ENCODE measurements at regions not wholly inside any gene's neighbourhood (a gene's known extent, or its start where the extent isn't known, plus 50 kb on each side); places are given as distances from the start of the nearest gene placed in this dataset.
"Not testable (repeated sequence)": the region's sequence is repeated elsewhere in the genome, so short reads cannot be mapped to it uniquely, and the experiment has no call there.

DNA sequence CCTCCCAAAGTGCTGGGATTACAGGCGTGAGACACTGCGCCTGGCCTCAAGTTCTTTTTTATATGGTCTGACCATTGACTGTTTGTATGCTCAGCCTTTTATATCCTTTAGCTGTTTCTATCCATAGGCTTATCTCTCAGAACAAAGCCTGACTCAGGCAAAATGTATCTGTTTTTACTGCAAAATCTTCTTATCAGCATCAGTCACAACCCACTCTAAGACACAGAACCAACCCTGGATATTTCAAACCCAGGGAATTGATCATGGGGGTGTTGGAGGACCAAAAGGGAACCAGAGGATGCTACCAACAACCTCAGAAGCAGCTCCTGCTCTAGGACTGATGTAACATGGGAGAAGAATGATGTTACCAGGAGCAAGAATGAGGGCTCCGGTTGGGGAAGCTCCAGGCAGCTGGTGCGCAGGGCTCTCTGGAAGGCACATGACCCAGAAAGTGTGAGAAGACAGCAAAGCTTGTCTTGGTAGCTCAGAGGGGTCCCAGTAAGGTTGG, 75.3 kb upstream of the NCK2 start:
- Mint-ChIP-seq H3K36me3 (peaks cover 5% of the 10 kb centered on the region), H3K27ac (no peak overlapping the region), H3K4me1 (no peaks in the 10 kb centered on the region), H3K27me3 (no peaks in the 10 kb centered on the region), H3K9me3 (peaks cover 23% of the 10 kb centered on the region), H3K4me3 (no peak overlapping the region)
- no peak for DNase-seq
- POLR2A ChIA-PET: no interaction called here
- ATAC-seq (ENCODE audit: low read depth): no peak

DNA sequence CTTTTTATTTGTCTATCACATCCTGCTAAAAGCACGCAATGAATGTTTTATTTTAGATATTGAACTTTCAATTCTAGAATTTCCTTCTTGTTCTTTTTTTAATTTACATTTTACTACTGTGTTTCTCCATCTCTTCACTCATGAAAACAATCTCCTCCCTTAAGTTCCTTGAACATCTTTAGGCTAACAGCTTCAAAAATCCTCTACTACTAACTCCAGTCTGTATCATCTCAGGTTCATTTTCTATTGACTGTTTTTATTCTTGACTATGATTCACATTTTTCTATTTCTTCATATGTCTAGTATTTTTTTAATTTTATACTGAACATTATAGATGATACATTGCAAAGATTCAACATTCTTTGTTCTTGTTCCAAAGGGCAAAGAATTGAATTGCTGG, 79.2 kb upstream of the NCK2 start:
- DNase-seq: no peak
- Mint-ChIP-seq H3K4me1 (no peaks in the 10 kb centered on the region), H3K4me3 (no peak overlapping the region), H3K27ac (no peak overlapping the region), H3K36me3 (peaks cover 5% of the 10 kb centered on the region), H3K9me3 (peaks cover 24% of the 10 kb centered on the region), H3K27me3 (no peaks in the 10 kb centered on the region)
- no peak for ATAC-seq (ENCODE audit: low read depth)
- POLR2A ChIA-PET: no interaction called here

DNA sequence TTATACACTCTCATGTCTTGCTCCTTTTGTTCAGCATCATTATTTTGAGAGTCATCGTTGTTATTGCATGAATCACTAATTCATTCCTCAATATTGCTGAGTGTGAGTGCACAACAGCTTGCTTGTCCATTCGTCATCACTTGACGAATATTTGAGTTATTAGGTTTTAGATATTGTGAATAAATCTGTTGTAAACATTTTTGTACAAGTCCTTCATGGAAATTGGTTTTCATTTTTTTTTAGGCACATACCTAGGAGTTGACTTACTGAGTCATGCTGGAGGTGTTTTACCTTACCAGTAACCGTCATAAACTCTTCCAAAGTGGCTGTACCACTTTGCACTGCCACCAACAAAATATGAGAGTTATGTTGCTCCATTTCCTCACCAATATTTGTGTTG, 84.2 kb upstream of the NCK2 start:
- no peak for ATAC-seq (ENCODE audit: low read depth)
- Mint-ChIP-seq H3K27ac (no peak overlapping the region), H3K36me3 (peaks cover 6% of the 10 kb centered on the region), H3K27me3 (no peaks in the 10 kb centered on the region), H3K4me1 (no peaks in the 10 kb centered on the region), H3K4me3 (no peak overlapping the region), H3K9me3 (peaks cover 12% of the 10 kb centered on the region)
- DNase-seq: no peak
- POLR2A ChIA-PET: no interaction called here

DNA sequence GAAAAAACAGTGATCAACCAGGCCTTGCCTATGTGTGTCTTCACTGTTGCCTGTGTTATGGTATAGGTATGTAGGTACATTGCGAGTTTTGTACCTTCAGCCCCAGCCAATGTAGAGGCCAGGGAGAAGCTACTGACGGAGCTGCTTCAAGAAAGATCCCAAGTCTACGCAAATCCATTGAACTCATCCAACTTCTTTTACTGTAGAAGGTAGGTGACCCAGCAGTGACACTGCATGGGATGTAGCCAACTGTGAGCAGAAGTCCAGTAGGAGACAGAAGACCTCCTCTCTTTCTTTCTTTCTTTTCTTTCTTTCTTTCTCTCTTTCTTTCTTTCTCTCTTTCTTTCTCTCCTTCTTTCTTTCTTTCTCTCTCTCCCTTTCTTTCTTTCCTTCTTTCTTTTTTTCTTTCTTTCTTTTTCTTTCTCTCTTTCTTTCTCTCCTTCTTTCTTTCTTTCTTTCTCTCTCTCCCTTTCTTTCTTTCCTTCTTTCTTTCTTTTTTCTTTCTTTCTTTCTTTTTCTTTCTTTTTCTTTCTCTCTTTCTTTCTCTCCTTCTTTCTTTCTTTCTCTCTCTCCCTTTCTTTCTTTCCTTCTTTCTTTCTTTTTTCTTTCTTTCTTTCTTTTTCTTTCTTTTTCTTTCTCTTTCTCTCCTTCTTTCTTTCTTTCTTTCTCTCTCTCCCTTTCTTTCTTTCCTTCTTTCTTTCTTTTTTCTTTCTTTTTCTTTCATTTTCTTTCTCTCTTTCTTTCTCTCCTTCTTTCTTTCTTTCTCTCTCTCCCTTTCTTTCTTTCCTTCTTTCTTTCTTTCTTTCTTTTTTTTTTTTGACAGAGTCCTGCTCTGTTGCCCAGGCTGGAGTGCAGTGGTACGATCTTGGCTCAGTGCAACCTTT, 88.7 kb upstream of the NCK2 start:
- H3K4me1 Mint-ChIP-seq; H3K27ac Mint-ChIP-seq; H3K36me3 Mint-ChIP-seq; H3K9me3 Mint-ChIP-seq; DNase-seq; H3K27me3 Mint-ChIP-seq; ATAC-seq (ENCODE audit: low read depth); POLR2A ChIA-PET; H3K4me3 Mint-ChIP-seq: not testable (repeated sequence)

DNA sequence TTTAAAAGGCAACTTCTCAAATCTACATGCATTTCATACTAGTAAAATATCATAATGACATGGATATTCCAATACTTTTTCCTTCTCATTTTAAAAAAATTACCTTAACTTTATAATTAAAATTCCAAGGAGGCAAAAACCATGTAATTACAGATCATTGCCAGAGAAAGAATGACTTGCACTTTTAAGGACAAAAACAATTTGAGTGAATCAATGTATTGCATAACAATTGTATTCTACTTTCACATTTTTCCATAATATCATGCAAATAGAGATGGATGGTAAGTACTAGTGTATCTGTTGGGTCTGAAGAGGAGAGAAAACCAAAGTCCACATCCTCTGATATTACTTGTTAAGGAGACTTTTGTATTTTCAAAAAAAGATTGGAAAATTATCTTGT, 89.5 kb upstream of the NCK2 start:
- no peaks in the 10 kb centered on the region for H3K4me1 Mint-ChIP-seq
- H3K4me3 Mint-ChIP-seq: no peak overlapping the region
- ATAC-seq (ENCODE audit: low read depth) (no peak), DNase-seq (no peak)
- no peak overlapping the region for H3K27ac Mint-ChIP-seq
- POLR2A ChIA-PET: no interaction called here
- peaks cover 4% of the 10 kb centered on the region for H3K9me3 Mint-ChIP-seq
- peaks cover 1% of the 10 kb centered on the region for H3K36me3 Mint-ChIP-seq
- H3K27me3 Mint-ChIP-seq: no peaks in the 10 kb centered on the region

DNA sequence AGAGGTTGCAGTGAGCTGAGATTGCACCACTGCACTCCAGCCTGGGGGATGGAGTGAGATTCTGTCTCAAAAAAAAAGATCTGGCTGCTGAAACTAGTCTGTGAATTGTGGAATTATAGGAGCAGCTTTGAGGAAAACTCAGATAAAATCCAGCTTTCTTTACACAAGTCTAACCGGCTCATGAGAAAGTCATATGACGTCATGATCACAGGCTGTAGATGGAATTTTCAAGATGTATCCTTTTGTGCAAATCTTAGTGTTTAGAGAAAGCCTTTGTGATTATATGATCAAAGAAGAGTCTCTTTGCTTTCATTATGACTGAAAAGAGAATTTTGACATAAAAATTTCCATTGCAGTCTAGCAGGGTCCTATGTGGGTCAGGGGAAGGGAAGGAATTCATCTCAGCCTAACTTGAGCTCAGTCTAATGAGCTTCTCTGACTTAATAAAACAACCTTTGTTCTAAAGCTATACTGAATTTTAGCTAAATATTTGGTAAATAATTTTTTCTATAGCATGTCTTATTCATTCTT, 90.2 kb upstream of the NCK2 start:
- Mint-ChIP-seq H3K9me3 (peaks cover 2% of the 10 kb centered on the region), H3K4me1 (no peaks in the 10 kb centered on the region), H3K27ac (no peak overlapping the region), H3K27me3 (no peaks in the 10 kb centered on the region), H3K4me3 (no peak overlapping the region), H3K36me3 (peaks cover 1% of the 10 kb centered on the region)
- ATAC-seq (ENCODE audit: low read depth): no peak
- no peak for DNase-seq
- POLR2A ChIA-PET: no interaction called here

GRCh38 chr2:105653302-105653701, 91.4 kb upstream of the NCK2 start:
- H3K27me3 Mint-ChIP-seq: no peaks in the 10 kb centered on the region
- DNase-seq (no peak), ATAC-seq (ENCODE audit: low read depth) (no peak)
- POLR2A ChIA-PET: no interaction called here
- no peak overlapping the region for H3K4me3 Mint-ChIP-seq
- H3K27ac Mint-ChIP-seq: no peak overlapping the region
- peaks cover 4% of the 10 kb centered on the region for H3K36me3 Mint-ChIP-seq
- H3K4me1 Mint-ChIP-seq: no peaks in the 10 kb centered on the region
- peaks cover 4% of the 10 kb centered on the region for H3K9me3 Mint-ChIP-seq

GRCh38 chr2:105652014-105652796, 92.5 kb upstream of the NCK2 start:
- Mint-ChIP-seq H3K27me3 (no peaks in the 10 kb centered on the region), H3K4me1 (no peaks in the 10 kb centered on the region), H3K36me3 (peaks cover 4% of the 10 kb centered on the region), H3K27ac (no peak overlapping the region), H3K9me3 (peaks cover 2% of the 10 kb centered on the region), H3K4me3 (no peak overlapping the region)
- ATAC-seq (ENCODE audit: low read depth) (no peak), DNase-seq (no peak)
- POLR2A ChIA-PET: no interaction called here

DNA sequence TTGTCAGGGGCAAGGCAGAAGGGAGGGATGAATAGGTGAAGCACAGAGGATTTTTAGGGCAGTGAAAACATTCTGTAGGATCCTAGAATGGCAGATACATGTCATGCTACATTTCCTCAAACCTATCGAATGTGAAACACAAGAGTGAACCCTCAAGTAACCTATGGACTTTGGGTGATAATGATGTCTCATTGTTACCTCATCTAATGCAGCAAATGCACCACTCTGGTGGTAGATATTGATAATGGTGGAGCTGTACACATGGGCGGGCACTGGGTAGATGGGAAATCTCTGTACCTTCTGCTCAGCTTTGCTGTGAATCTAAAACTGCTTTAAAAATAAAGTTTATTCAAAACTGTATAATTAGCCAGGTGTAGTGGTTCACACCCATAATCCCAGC, 95.2 kb upstream of the NCK2 start:
- no peaks in the 10 kb centered on the region for H3K27me3 Mint-ChIP-seq
- peaks cover 3% of the 10 kb centered on the region for H3K36me3 Mint-ChIP-seq
- POLR2A ChIA-PET: no interaction called here
- H3K4me3 Mint-ChIP-seq: no peak overlapping the region
- H3K4me1 Mint-ChIP-seq: no peaks in the 10 kb centered on the region
- H3K27ac Mint-ChIP-seq: no peak overlapping the region
- DNase-seq: no peak
- H3K9me3 Mint-ChIP-seq: peaks cover 2% of the 10 kb centered on the region
- ATAC-seq (ENCODE audit: low read depth): no peak

DNA sequence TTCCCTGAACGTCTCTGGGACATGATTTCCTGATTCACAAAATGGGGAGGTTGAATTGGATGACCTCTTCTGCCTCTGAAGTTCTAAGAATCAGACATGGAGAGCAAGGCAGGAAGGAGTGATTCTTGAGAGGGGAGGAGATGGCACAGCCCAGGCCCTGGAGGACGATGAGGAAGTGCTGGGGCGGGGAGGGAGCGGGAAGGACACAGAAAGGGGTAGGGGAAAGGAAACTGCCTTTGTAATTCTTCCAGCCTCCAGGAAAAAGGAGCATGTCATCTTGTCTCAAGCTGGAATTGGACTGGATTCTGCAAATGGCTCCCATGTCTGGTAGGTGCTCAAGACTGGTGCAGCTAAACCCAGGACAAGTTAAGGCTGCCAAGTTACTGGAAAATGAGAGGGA, 97.0 kb upstream of the NCK2 start:
- POLR2A ChIA-PET: no interaction called here
- H3K27ac Mint-ChIP-seq: no peak overlapping the region
- H3K4me1 Mint-ChIP-seq: no peaks in the 10 kb centered on the region
- ATAC-seq (ENCODE audit: low read depth) (no peak), DNase-seq (no peak)
- no peaks in the 10 kb centered on the region for H3K27me3 Mint-ChIP-seq
- peaks cover 3% of the 10 kb centered on the region for H3K36me3 Mint-ChIP-seq
- H3K4me3 Mint-ChIP-seq: no peak overlapping the region
- peaks cover 2% of the 10 kb centered on the region for H3K9me3 Mint-ChIP-seq

- H3K27me3 Mint-ChIP-seq: no peaks in the 10 kb centered on the region
- ATAC-seq (ENCODE audit: low read depth): no peak
- DNase-seq: no peak
- H3K36me3 Mint-ChIP-seq: peaks cover 3% of the 10 kb centered on the region
- H3K4me3 Mint-ChIP-seq: no peak overlapping the region
- no peaks in the 10 kb centered on the region for H3K4me1 Mint-ChIP-seq
- H3K27ac Mint-ChIP-seq: no peak overlapping the region
- peaks cover 2% of the 10 kb centered on the region for H3K9me3 Mint-ChIP-seq
- POLR2A ChIA-PET: no interaction called here
Measured at GRCh38 chr2:105646774-105647076, 98.0 kb upstream of the NCK2 start.

DNA sequence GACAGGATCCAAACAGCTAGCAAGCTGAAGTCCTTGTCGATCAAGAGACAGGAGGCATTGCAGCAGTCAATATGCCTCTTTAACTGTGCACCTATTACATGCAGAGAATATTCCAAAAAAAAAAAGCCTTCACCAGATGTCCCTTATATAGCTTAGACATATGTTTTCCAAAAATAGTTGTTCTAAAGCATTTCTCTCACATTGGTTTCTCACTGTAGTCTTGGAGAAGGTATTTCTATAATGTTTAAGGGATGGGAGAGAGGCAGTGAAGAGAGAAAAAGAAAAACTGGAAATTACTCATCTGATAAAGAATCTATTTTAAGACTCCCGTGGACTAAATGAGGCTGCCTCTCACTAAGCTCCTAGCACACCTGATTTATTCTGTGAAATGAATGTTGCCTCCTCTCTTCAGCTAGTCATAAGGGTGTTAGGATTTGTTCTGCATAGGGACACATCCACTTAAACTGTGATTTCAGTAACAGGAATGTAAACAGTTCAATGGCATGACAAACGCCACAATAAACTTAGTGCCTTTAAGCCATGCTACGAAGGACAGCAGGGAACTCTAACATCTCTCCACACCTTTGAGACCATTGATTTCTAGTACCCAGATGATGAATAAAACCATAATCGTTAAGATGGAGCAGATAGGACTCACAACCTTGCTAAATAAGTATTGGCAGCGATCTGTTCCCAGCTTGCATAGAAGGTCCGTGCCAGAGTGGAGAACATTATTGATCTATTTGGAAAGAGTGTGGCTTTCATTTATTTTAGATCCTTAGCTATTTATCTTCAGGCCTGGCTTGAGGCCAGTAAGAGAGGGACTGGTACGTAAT, 98.6 kb upstream of the NCK2 start:
- POLR2A ChIA-PET: no interaction called here
- H3K27me3 Mint-ChIP-seq: no peaks in the 10 kb centered on the region
- H3K4me1 Mint-ChIP-seq: no peaks in the 10 kb centered on the region
- peaks cover 2% of the 10 kb centered on the region for H3K9me3 Mint-ChIP-seq
- H3K4me3 Mint-ChIP-seq: no peak overlapping the region
- DNase-seq: no peak
- no peak for ATAC-seq (ENCODE audit: low read depth)
- H3K27ac Mint-ChIP-seq: no peak overlapping the region
- H3K36me3 Mint-ChIP-seq: peaks cover 3% of the 10 kb centered on the region
